Suprapubic skin (tissue), 4 donors: ENCODE measurements at regions not wholly inside any gene's neighbourhood (a gene's known extent, or its start where the extent isn't known, plus 50 kb on each side); places are given as distances from the start of the nearest gene placed in this dataset.

Experiments
- DNase-seq, 2 donors: peaks; one replicate each; pipeline ENCODE4 v3.0.0-alpha.2; 2019; ENCODE audit warnings: low spot score in 2 of 2
- H3K27ac ChIP-seq: fragments of 200-600 bp; sonication (generic); one replicate; pipeline ENCODE4 v1.5.1; 2019
- H3K27me3 ChIP-seq: fragments of 200-600 bp; sonication (generic); one replicate; pipeline ENCODE4 v1.5.1; 2019
- H3K36me3 ChIP-seq: fragments of 200-600 bp; sonication (generic); one replicate; pipeline ENCODE4 v1.5.1; 2019
- H3K4me1 ChIP-seq: fragments of 200-600 bp; sonication (generic); one replicate; pipeline ENCODE4 v1.5.1; 2019
- H3K4me3 ChIP-seq: fragments of 200-600 bp; sonication (generic); one replicate; pipeline ENCODE4 v1.5.1; 2019; ENCODE audit warnings: mild to moderate bottlenecking
- H3K9me3 ChIP-seq: fragments of 200-600 bp; sonication (generic); one replicate; pipeline ENCODE4 v1.5.1; 2019
- CTCF ChIP-seq, 2 donors: fragments of 200-600 bp in 1 of 2; fragments of 450-650 bp in 1 of 2; sonication (generic) in 1 of 2; IDR thresholded peaks; one replicate each; pipeline ENCODE4 v1.5.1; 2016 to 2019; ENCODE audit warnings: antibody characterized with exemption in 2 of 2, mild to moderate bottlenecking in 1 of 2, moderate library complexity in 1 of 2
- EP300 ChIP-seq: sonication (generic); formaldehyde crosslinking; IDR thresholded peaks from one replicate; pipeline ENCODE4 v1.6.1; 2017; ENCODE audit warnings: antibody characterized with exemption
- POLR2A ChIP-seq, 2 donors: fragments of 450-650 bp; IDR thresholded peaks; one replicate each; pipeline ENCODE4 v1.6.1; 2017; ENCODE audit warnings: antibody characterized with exemption in 2 of 2, mild to moderate bottlenecking in 2 of 2, moderate library complexity in 2 of 2
- POLR2AphosphoS5 ChIP-seq, 3 donors: sonication (generic); formaldehyde crosslinking; IDR thresholded peaks; one replicate each; pipeline ENCODE4 v1.6.1; 2017; ENCODE audit warnings: antibody characterized with exemption in 3 of 3
- WGBS: methylation state at CpG from one replicate; pipeline ENCODE4 v1.1.5; 2018; 5-methylcytosine and 5-hydroxymethylcytosine counted together

DNA sequence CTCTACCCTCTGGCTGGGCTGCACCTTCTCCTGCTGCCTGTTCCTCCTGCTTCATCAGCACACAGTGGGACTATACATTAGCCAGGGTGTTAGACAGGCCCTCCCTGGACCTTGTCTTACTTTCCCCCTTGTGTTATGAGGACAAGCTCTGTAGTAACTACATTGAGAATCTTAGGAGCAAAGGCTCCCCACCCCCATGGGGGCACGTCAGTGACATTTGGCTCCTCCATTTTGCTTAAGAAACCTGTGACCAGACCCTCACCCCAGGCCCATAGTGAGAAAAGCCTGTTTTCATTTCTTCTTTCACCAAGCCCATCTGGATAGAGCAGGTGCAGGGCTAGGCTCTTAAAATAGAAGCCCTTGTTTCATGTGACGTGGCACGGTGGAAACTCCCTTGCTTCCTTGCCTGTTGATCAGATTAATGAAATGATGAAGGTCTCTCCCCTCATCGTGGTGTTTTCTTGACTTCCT lies 146.7 kb downstream of the RPIA start:
- WGBS = 72% methylated on average over 4 of the region's 4 CpGs
- DNase-seq = no peak
- H3K27ac ChIP-seq = no peak overlapping the region
- H3K9me3 ChIP-seq = no peaks in the 10 kb centered on the region
- no peaks in the 10 kb centered on the region for H3K4me1 ChIP-seq
- no peaks in the 10 kb centered on the region for H3K27me3 ChIP-seq
- no peak overlapping the region for H3K4me3 ChIP-seq
- H3K36me3 ChIP-seq = no peaks in the 10 kb centered on the region
- no peak for TF ChIP-seq EP300
- no peak for TF ChIP-seq CTCF (IDR thresholded peaks at IDR 0.05)
- no peak for TF ChIP-seq POLR2A (IDR thresholded peaks at IDR 0.05)
- no peak for TF ChIP-seq POLR2AphosphoS5 (IDR thresholded peaks at IDR 0.05)

GRCh38 chr2:88841224-88841929 lies 149.9 kb downstream of the RPIA start:
- no peak for TF ChIP-seq EP300
- no peak for TF ChIP-seq POLR2AphosphoS5 (IDR thresholded peaks at IDR 0.05)
- no peak for TF ChIP-seq POLR2A (IDR thresholded peaks at IDR 0.05)
- TF ChIP-seq CTCF (IDR thresholded peaks at IDR 0.05) = no peak
- 94% methylated on average over 8 of the region's 8 CpGs for WGBS
- H3K4me3 ChIP-seq = no peak overlapping the region
- DNase-seq = no peak
- H3K27ac ChIP-seq = no peak overlapping the region
- no peaks in the 10 kb centered on the region for H3K9me3 ChIP-seq
- H3K4me1 ChIP-seq = no peaks in the 10 kb centered on the region
- H3K36me3 ChIP-seq = no peaks in the 10 kb centered on the region
- H3K27me3 ChIP-seq = peaks cover 4% of the 10 kb centered on the region

GRCh38 chr2:88842656-88843460 lies 151.4 kb downstream of the RPIA start:
- WGBS = 95% methylated on average over 1 of the region's 1 CpG
- peaks cover 4% of the 10 kb centered on the region for H3K27me3 ChIP-seq
- H3K27ac ChIP-seq = no peak overlapping the region
- H3K9me3 ChIP-seq = no peaks in the 10 kb centered on the region
- H3K4me1 ChIP-seq = no peaks in the 10 kb centered on the region
- no peak overlapping the region for H3K4me3 ChIP-seq
- DNase-seq = no peak
- no peak for TF ChIP-seq CTCF (IDR thresholded peaks at IDR 0.05)
- no peaks in the 10 kb centered on the region for H3K36me3 ChIP-seq

DNA sequence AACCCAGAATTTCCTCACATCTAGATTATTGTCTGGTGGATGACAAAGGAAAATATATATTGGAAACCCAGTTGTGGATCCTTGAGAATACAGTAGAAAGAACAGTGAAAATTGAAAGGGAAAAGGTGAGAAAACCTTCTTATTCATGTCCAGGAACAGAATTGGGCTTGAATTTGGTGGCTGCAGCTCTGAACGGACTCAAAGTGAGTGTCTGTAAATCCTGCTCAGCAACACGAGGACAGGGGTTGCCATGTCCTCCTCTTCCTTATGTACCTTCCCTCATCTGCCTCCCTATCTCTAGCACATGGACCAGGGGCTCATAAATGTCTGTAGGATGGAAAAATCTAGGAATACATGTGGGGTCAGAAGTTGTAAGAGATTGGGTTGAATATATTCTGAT lies 152.2 kb downstream of the RPIA start:
- no peaks in the 10 kb centered on the region for H3K4me1 ChIP-seq
- H3K9me3 ChIP-seq = no peaks in the 10 kb centered on the region
- no peak for DNase-seq
- H3K36me3 ChIP-seq = no peaks in the 10 kb centered on the region
- no peak overlapping the region for H3K4me3 ChIP-seq
- TF ChIP-seq POLR2A (IDR thresholded peaks at IDR 0.05) = no peak
- TF ChIP-seq POLR2AphosphoS5 (IDR thresholded peaks at IDR 0.05) = no peak
- WGBS = 79% methylated on average over 2 of the region's 2 CpGs
- H3K27ac ChIP-seq = no peak overlapping the region
- peaks cover 4% of the 10 kb centered on the region for H3K27me3 ChIP-seq

DNA sequence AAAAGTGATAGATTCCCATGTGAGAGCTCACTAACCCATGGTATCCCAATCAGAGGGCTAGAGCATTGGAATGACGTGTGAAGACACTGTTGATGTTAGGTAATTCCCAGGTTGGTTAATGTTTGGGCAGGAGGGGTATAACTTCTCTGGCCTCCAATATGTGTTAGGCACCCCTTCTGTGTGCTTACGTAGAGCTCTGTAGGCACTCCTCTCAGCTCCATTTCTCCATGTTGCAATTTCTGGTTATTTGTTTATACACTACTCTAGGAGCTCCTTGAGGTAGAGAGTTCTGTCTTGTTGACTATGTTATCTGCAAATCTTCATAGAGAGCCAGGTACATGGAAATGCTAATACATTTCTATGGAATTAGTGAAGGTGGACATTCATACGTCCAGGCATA lies 153.5 kb downstream of the RPIA start:
- H3K36me3 ChIP-seq = no peaks in the 10 kb centered on the region
- H3K4me3 ChIP-seq = no peak overlapping the region
- no peak for DNase-seq
- 88% methylated on average over 3 of the region's 3 CpGs for WGBS
- H3K27me3 ChIP-seq = peaks cover 7% of the 10 kb centered on the region
- no peak overlapping the region for H3K27ac ChIP-seq
- no peak for TF ChIP-seq CTCF (IDR thresholded peaks at IDR 0.05)
- TF ChIP-seq POLR2A (IDR thresholded peaks at IDR 0.05) = no peak
- TF ChIP-seq POLR2AphosphoS5 (IDR thresholded peaks at IDR 0.05) = no peak
- TF ChIP-seq EP300 = no peak
- H3K4me1 ChIP-seq = no peaks in the 10 kb centered on the region
- no peaks in the 10 kb centered on the region for H3K9me3 ChIP-seq
